ENCODE measurements at regions not wholly inside any gene's neighbourhood (a gene's known extent, or its start where the extent isn't known, plus 50 kb on each side); places are given as distances from the start of the nearest gene placed in this dataset.

GRCh38 chr5:126104951-126105350 lies 318.3 kb upstream of the GRAMD2B start:
- Histone ChIP-seq H3K27me3 (replicated peaks in 1 of 2; ENCODE audit: control insufficient read depth in 2 of 2, insufficient read depth in 2 of 2, low read length in 1 of 2) (no peaks in the 10 kb centered on the region; a peak in 1 of 4 replicates), H3K36me3 (ENCODE audit: control insufficient read depth in 2 of 2, insufficient read depth in 2 of 2, low read length in 1 of 2) (no peaks in the 10 kb centered on the region), H4K20me1 (ENCODE audit: control insufficient read depth, insufficient read depth) (no peaks in the 10 kb centered on the region), H3K4me2 (ENCODE audit: control insufficient read depth, insufficient read depth) (no peak overlapping the region), H2AFZ (ENCODE audit: control insufficient read depth, low read depth, low read length) (no peak overlapping the region), H3K79me2 (ENCODE audit: control insufficient read depth, insufficient read depth, low read length) (no peaks in the 10 kb centered on the region), H3K9ac (ENCODE audit: control insufficient read depth, insufficient read depth, low read length) (no peak overlapping the region), H3K9me3 (replicated peaks; ENCODE audit: control insufficient read depth, insufficient read depth, low read length) (no peaks in the 10 kb centered on the region), H3K4me3 (no peak overlapping the region), H3K27ac (ENCODE audit: control insufficient read depth, insufficient read depth) (no peak overlapping the region), H3K4me1 (ENCODE audit: control insufficient read depth, insufficient read depth, low read length) (no peaks in the 10 kb centered on the region)
- BruUV-seq (replicated peaks), result no TSS peak
- in situ Hi-C loops (cut with MboI) (no loop called here), intact Hi-C loops (cut with micrococcal nuclease; ENCODE audit: unreplicated experiment) (no loop called here)
- ChIA-PET POLR2A (no interaction called here), SMC1A (ENCODE audit: uncharacterized antibody, unreplicated experiment) (no interaction called here), RAD21 (ENCODE audit: unreplicated experiment) (no interaction called here), CTCF (no interaction called here)
- WGBS (ENCODE audit: insufficient coverage, insufficient replicate concordance, low lambda C conversion rate, missing lambda C conversion rate), result 0% methylated on average over 1 of the region's 1 CpG
- DNase-seq (ENCODE audit: low read depth, low spot score), result no peak
- no peak for ATAC-seq
- FAIRE-seq, result no peak
- no peak for TF ChIP-seq TBL1XR1 (IDR thresholded peaks at IDR 0.05; ENCODE audit: low read depth, low read length)

- intact Hi-C loops (cut with micrococcal nuclease; ENCODE audit: unreplicated experiment) (no loop called here), in situ Hi-C loops (cut with MboI) (no loop called here)
- H2AFZ ChIP-seq (ENCODE audit: control insufficient read depth, low read depth, low read length), result no peak overlapping the region
- ATAC-seq (no peak), DNase-seq (ENCODE audit: low read depth, low spot score) (no peak), FAIRE-seq (no peak)
- ChIA-PET POLR2A (no interaction called here), CTCF (no interaction called here), SMC1A (ENCODE audit: uncharacterized antibody, unreplicated experiment) (no interaction called here), RAD21 (ENCODE audit: unreplicated experiment) (no interaction called here)
- no peaks in the 10 kb centered on the region for H3K79me2 ChIP-seq (ENCODE audit: control insufficient read depth, insufficient read depth, low read length)
- 47% methylated on average over 3 of the region's 3 CpGs for WGBS (ENCODE audit: insufficient coverage, insufficient replicate concordance, low lambda C conversion rate, missing lambda C conversion rate)
- TF ChIP-seq BCL11A (IDR thresholded peaks at IDR 0.05; ENCODE audit: low read depth, low read length), result no peak
- TF ChIP-seq BHLHE40 (IDR thresholded peaks at IDR 0.05; ENCODE audit: borderline replicate concordance in 1 of 2, low read depth in 2 of 2, low read length in 1 of 2), result no peak
- TF ChIP-seq SKIL (IDR thresholded peaks at IDR 0.05; ENCODE audit: low read depth, poor library complexity, severe bottlenecking), result no peak
- TF ChIP-seq CBX3 (IDR thresholded peaks at IDR 0.05; ENCODE audit: borderline replicate concordance, low read depth), result no peak
- TF ChIP-seq E4F1 (IDR thresholded peaks at IDR 0.05; ENCODE audit: borderline replicate concordance, partially characterized antibody), result no peak
- TF ChIP-seq YY1 (IDR thresholded peaks at IDR 0.05; ENCODE audit: low read depth, low read length), result no peak
- TF ChIP-seq HCFC1 (IDR thresholded peaks at IDR 0.05; ENCODE audit: low read length), result no peak
- TF ChIP-seq POU2F2 (IDR thresholded peaks at IDR 0.05; ENCODE audit: borderline replicate concordance, low read depth, low read length), result no peak
- no peak overlapping the region for H3K4me3 ChIP-seq
- no peaks in the 10 kb centered on the region for H3K9me3 ChIP-seq (replicated peaks; ENCODE audit: control insufficient read depth, insufficient read depth, low read length)
- H3K36me3 ChIP-seq (ENCODE audit: control insufficient read depth in 2 of 2, insufficient read depth in 2 of 2, low read length in 1 of 2), result no peaks in the 10 kb centered on the region
- H3K4me2 ChIP-seq (ENCODE audit: control insufficient read depth, insufficient read depth), result no peak overlapping the region
- no peaks in the 10 kb centered on the region for H4K20me1 ChIP-seq (ENCODE audit: control insufficient read depth, insufficient read depth)
- H3K4me1 ChIP-seq (ENCODE audit: control insufficient read depth, insufficient read depth, low read length), result no peaks in the 10 kb centered on the region
- BruUV-seq (replicated peaks), result no TSS peak
- H3K27ac ChIP-seq (ENCODE audit: control insufficient read depth, insufficient read depth), result no peak overlapping the region
- no peaks in the 10 kb centered on the region; a peak in 1 of 4 replicates for H3K27me3 ChIP-seq (replicated peaks in 1 of 2; ENCODE audit: control insufficient read depth in 2 of 2, insufficient read depth in 2 of 2, low read length in 1 of 2)
- H3K9ac ChIP-seq (ENCODE audit: control insufficient read depth, insufficient read depth, low read length), result no peak overlapping the region
These were observed 317.2 kb upstream of the GRAMD2B start for GRCh38 chr5:126106029-126106428.

Data from GM12878 (cell line).